GM12865 (cell line): ENCODE measurements at regions not wholly inside any gene's neighbourhood (a gene's known extent, or its start where the extent isn't known, plus 50 kb on each side); places are given as distances from the start of the nearest gene placed in this dataset.
"Not testable (repeated sequence)": the region's sequence is repeated elsewhere in the genome, so short reads cannot be mapped to it uniquely, and the experiment has no call there.

Experiments used
- DNase-seq: peaks from one replicate; pipeline ENCODE4 v3.0.0; 2010; ENCODE audit warnings: low read depth
- H3K4me3 ChIP-seq: 2 replicates; pipeline ENCODE4 v1.5.1; 2011; ENCODE audit warnings: mild to moderate bottlenecking, low read depth, low read length, control low read depth
- TF ChIP-seq, protein P1 (sequence below): IDR thresholded peaks from 2 replicates; pipeline ENCODE4 v1.5.1; 2011; ENCODE audit warnings: low read length, control low read depth, low read depth, inconsistent platforms; ENCODE audit not compliant: insufficient read depth; ENCODE audit errors: missing control alignments

DNA sequence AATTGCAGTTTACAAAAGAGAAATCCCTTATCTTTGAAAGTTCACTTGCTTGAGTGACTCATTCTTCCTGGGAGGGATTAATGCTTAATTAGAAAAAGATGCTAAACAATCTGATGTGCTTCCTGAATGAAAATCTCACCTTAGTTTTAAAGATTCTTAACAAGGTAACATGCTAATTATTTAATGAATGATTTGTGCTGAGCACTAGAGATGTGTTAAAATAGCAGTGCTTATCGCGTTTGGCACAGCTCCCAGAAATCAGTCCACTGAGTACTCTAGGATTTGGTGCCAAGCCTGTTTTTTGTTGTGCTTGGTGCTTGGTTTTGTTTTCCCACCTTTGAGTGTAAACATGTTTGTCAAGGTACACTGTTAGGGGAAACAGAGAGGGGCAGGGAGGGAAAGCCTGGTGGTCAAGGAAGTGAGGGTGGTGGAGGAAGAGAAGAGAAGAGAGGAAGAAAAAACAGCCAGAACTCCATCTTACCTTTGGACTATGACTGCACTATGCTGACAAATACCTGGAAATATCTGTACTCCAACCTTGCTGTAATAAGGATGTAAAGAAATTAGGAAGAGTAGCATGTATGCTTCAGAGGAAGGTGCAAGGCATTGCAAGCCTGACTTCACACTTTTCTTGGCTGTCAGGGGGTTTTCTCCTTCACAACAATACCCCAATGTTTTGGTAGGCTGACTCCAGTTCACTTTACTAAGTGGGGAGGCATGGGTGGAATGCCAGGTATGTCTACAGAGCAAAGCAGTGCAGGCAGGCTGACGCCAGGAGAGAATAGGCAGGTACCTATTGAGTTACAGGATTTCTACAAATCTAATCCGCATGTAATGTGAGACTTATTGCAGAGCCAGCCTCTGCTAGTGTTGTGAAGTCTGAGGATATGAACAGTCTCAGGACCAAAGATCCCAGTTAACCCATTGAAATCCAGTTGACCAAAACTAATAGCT is 157.2 kb upstream of the ISL1 start:
- TF ChIP-seq, protein P1, sequence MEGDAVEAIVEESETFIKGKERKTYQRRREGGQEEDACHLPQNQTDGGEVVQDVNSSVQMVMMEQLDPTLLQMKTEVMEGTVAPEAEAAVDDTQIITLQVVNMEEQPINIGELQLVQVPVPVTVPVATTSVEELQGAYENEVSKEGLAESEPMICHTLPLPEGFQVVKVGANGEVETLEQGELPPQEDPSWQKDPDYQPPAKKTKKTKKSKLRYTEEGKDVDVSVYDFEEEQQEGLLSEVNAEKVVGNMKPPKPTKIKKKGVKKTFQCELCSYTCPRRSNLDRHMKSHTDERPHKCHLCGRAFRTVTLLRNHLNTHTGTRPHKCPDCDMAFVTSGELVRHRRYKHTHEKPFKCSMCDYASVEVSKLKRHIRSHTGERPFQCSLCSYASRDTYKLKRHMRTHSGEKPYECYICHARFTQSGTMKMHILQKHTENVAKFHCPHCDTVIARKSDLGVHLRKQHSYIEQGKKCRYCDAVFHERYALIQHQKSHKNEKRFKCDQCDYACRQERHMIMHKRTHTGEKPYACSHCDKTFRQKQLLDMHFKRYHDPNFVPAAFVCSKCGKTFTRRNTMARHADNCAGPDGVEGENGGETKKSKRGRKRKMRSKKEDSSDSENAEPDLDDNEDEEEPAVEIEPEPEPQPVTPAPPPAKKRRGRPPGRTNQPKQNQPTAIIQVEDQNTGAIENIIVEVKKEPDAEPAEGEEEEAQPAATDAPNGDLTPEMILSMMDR = no peak
- no peak overlapping the region for H3K4me3 ChIP-seq
- no peak for DNase-seq

DNA sequence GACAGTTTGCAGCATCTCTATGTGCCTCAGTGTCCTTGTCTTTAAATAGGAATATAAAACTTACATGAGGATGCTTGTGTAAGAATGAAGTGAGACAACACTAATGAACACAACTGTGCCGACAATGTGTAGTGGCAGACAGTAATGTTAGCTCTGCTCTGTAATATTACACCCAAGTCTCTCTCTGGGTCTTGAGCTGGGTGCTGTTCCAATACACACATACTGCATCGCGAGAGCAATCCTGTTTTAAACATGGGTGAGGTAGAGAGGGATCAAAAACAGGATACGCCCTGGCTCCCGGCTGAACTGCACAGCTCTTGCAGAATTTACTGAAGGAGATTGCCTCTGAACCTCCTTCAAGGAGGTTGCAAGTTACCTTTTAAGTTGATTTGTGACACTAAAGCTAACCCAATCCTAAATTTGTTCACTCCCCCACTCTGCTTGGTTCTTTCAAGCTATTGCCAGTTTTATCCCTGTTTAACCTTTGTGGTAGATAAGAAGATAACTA is 155.2 kb upstream of the ISL1 start:
- TF ChIP-seq, protein P1 = no peak
- no peak overlapping the region for H3K4me3 ChIP-seq
- DNase-seq = no peak

DNA sequence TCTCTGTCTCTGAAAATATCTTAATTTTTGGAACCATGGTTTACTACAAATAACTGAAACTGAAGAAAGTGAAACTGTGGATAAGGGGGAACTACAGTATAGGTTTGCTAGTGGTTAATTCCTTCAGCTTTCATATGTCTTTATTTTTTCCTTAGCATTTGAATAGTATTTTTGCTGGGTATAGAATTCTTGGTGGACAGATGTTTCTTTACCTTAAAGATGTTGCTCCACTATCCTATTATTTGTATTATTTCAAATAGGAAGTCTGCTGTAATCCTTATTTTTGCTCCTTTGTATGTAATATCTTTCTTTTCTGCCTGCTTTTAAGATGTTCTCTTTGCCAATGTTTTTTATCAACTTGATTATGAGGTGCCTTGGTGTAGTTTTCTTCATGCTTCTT is 152.9 kb upstream of the ISL1 start:
- no peak overlapping the region for H3K4me3 ChIP-seq
- TF ChIP-seq, protein P1 = no peak
- DNase-seq = no peak

DNA sequence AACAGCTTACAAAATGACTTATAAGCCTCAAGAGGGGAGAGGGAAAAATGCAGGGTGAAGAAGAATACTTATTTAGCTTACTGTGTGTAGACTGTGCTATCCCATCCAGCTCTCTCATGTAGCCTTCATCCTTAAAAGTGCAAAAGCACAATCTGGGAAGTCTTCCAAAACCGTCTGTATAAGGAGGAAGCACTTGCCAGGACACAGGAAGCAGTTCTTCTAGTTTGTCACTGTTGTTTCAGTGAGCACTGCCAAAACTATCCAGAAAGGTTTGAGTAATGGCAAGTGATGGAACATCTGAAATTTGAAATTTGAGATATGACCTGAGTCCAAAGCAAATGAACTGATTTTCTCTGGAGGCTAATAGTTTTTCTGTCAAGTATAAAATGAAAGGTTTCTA is 140.8 kb upstream of the ISL1 start:
- DNase-seq = no peak
- no peak overlapping the region for H3K4me3 ChIP-seq
- TF ChIP-seq, protein P1 = no peak

DNA sequence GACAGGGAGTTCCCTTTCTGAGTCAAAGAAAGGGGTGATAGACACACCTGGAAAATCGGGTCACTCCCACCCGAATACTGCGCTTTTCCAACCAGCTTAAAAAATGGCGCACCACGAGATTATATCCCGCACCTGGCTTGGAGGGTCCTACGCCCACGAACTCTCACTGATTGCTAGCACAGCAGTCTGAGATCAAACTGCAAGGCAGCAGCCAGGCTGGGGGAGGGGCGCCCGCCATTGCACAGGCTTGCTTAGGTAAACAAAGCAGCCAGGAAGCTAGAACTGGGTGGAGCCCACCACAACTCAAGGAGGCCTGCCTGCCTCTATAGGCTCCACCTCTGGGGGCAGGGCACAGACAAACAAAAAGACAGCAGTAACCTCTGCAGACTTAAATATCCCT is 132.3 kb upstream of the ISL1 start:
- DNase-seq, H3K4me3 ChIP-seq: not testable (repeated sequence)

DNA sequence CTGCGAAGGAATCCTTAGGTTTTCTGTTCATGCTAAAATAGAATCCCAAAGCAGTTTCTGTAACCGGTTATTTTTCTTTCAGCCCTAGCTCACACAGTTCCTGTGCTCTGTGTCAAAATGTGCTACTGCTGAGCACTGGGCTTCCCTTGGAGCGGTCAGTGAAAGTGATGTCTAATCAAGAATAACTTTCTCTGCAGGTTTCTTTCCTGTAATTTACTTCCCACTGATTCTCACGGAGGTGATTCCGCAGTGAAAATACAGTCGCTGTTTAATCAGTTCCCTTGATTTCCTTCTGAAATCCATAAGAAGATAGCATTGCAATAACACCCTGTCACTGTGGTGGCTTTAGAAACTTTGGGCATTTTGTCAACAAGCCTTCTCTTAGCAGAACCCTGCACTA is 112.0 kb upstream of the ISL1 start:
- H3K4me3 ChIP-seq = no peak overlapping the region
- TF ChIP-seq, protein P1 = no peak
- no peak for DNase-seq

DNA sequence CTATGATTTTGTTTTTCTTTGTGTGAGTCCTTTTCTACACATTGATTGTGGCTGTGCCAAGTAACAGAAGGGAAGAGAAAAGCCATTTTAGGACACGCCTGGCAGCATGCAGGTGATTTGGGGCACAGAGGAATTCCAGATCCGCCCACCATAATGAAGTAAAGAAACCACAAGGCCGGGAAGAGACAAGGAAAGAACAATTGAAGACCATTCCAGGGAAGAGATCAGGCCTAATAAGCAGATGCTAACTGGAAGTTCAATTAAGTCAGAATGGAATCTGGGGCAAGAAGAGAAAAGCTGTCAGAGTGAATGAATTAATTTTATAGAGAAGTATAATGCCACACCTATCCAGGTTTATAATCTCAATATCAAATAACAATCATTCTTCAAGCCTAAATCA is 110.2 kb upstream of the ISL1 start:
- no peak for DNase-seq
- TF ChIP-seq, protein P1 = no peak

More for the DNA sequence above, 110.2 kb upstream of the ISL1 start:
- no peak overlapping the region for H3K4me3 ChIP-seq
